OCI-LY7 (cell line): ENCODE measurements at regions not wholly inside any gene's neighbourhood (a gene's known extent, or its start where the extent isn't known, plus 50 kb on each side); places are given as distances from the start of the nearest gene placed in this dataset.

Experiments used
- EZH2phosphoT487 ChIP-seq: fragments of 200-600 bp; sonication (generic); IDR thresholded peaks from 2 replicates; pipeline ENCODE4 v1.6.1; 2018; ENCODE audit warnings: low read depth, borderline replicate concordance, mild to moderate bottlenecking, mixed run types, antibody characterized with exemption, low read length, moderate library complexity, mixed read lengths
- TF ChIP-seq, protein P1 (sequence below): fragments of 200-600 bp; sonication (generic); conservative IDR thresholded peaks from 2 replicates; pipeline ENCODE4 v1.5.1; 2014; ENCODE audit warnings: mild to moderate bottlenecking, antibody characterized with exemption, low read length, moderate library complexity, mixed read lengths

DNA sequence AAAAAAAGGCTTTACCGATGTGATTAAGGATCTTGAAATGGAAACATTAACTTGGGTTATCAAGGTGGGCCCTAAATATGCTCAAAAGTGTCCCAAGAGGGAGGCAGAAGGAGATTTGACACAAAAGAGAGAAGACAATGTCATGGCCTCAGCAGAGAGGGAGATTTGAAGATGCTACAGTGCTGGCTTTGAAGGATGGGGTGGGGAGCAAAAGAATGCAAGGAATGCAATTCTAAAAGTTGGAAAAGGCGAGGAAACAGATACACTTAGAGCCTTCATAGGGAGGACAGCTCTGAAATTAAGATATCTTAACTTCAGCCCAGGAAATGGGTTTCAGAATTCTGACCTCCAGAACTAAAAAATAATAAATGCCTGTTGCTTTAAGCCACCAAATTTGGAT, 314.5 kb upstream of the CCDC54 start:
- TF ChIP-seq, protein P1, sequence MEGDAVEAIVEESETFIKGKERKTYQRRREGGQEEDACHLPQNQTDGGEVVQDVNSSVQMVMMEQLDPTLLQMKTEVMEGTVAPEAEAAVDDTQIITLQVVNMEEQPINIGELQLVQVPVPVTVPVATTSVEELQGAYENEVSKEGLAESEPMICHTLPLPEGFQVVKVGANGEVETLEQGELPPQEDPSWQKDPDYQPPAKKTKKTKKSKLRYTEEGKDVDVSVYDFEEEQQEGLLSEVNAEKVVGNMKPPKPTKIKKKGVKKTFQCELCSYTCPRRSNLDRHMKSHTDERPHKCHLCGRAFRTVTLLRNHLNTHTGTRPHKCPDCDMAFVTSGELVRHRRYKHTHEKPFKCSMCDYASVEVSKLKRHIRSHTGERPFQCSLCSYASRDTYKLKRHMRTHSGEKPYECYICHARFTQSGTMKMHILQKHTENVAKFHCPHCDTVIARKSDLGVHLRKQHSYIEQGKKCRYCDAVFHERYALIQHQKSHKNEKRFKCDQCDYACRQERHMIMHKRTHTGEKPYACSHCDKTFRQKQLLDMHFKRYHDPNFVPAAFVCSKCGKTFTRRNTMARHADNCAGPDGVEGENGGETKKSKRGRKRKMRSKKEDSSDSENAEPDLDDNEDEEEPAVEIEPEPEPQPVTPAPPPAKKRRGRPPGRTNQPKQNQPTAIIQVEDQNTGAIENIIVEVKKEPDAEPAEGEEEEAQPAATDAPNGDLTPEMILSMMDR: no peak
- TF ChIP-seq EZH2phosphoT487: no peak
